ENCODE measurements at regions not wholly inside any gene's neighbourhood (a gene's known extent, or its start where the extent isn't known, plus 50 kb on each side); places are given as distances from the start of the nearest gene placed in this dataset.
"Not testable (repeated sequence)": the region's sequence is repeated elsewhere in the genome, so short reads cannot be mapped to it uniquely, and the experiment has no call there.

- DNase-seq = no peak
These were observed 1293.7 kb upstream of the FAM98A start for GRCh38 chr2:34892766-34893165.

GRCh38 chr2:34892256-34892655, 1293.2 kb upstream of the FAM98A start:
- DNase-seq = no peak

- no peak for DNase-seq
These were observed 1276.1 kb upstream of the FAM98A start for GRCh38 chr2:34875091-34875745.

DNA sequence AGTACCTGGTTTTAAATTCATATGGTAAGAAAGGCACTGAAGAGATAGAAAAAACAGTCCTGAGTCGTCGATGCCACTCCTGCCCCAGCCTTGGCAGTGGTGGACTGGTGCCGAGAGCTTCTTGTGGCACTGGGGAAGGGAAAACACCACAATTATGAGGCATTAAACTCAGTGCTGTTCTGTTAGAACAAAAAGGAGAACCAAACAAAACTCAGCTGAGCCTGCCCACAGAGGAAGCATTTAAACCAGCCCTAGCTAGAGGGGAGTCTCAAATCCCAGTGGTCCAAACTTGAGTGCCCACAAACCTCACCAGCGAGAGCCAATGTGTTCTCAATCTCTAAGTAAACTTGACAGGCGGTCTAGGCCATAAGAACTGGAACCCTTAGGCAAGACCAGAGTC, 1254.5 kb upstream of the FAM98A start:
- DNase-seq = no peak

- DNase-seq = no peak
These were observed 1252.7 kb upstream of the FAM98A start for GRCh38 chr2:34851804-34852203.

DNA sequence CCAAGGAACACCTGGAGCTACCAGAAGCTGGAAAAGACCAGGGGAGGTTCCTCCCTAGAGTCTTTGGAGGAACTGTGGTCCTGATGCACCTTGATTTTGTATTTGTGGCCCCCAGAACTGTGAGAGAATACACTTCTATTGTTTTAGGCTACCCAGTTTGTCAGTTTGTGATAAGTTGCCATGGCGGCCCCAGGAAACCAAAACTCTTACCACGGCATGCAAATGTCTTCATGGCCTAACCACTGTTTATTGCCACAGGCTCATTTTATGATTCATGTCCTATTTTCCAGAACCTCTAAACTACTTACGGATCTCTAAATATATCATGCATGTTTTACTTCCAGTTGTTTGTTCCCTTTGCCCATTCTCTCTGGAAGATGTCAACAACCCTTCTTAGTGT, 1250.7 kb upstream of the FAM98A start:
- DNase-seq = no peak

- DNase-seq = no peak
These were observed 1249.6 kb upstream of the FAM98A start for GRCh38 chr2:34848691-34849090.

DNA sequence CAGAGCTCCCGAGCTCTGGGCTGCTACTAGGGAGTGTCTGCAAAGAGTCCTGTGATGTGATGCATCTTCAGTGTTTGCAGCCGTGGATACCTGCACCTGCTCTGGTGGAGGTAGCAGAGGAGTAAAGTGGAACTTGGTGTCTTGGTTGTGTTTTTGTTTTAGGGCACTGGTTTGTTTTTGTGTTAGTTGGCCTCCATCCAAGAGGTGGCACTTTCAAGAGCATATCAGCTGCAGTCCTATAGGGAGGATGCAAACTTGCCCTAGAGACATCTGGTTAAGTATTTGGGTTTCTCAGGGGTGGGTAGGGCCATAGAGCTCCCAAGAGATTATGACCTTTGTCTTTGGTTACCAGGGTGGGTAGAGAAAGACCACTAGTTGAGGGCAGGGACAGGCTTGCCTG, 1249.0 kb upstream of the FAM98A start:
- no peak for DNase-seq

- no peak for DNase-seq
These were observed 1245.5 kb upstream of the FAM98A start for GRCh38 chr2:34844629-34845028.

DNA sequence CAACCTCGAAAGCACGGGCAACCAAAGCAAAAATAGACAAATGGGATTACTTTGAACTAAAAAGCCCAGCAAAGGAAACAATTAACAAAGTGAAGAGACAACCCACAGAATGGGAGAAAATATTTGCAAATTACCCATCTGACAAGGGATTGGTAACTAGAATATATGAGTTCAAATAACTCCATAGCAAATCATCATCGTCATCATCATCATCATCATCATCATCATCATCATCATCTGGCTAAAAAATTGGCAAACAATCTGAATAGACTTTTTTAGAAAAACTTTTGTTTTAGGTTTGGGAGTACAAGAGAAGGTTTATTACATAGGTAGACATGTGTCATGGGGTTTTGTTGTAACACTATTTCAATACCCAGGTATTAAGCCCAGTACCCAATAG, 1239.3 kb upstream of the FAM98A start:
- no peak for DNase-seq

- no peak for DNase-seq
These were observed 1237.3 kb upstream of the FAM98A start for GRCh38 chr2:34836361-34836760.

- no peak for DNase-seq
These were observed 1232.0 kb upstream of the FAM98A start for GRCh38 chr2:34831096-34831495.

DNA sequence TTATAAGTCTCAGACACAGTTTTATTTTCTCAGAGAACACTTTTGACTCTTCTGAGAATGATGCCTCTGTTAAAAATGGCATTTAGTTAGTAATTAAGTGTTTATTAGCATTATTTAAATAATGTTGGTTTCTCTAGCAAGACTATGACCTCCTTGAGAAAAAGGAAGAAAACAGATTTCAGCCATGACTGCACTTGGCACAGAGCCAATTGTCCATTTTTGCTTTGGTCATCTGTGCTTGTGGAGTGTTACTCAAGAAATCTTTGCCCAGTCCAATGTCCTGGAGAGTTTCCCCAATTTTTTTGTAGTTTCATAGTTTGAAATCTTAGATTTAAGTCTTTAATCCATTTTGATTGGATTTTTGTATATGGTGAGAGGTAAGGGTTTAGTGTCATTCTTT, 1229.4 kb upstream of the FAM98A start:
- no peak for DNase-seq

DNA sequence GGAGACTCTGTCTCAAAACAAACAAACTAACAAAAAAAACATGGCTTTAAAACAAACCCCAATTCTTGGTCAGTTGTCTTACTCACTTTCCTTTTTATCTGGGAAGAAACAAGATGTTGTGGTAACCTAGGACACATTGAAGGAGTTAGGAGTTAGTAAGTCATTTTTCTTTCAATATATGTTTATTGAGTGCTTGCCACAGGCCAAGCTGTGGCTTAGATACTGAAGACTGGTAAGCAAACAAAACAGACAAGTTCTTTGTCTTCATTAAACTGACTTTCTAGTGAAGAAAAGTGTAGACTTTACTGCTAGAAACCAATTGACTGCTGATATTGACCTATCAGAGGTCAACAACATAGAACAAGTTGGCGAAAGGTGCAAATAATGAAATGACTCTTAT, 1228.3 kb upstream of the FAM98A start:
- DNase-seq = no peak

GRCh38 chr2:34825686-34826085, 1226.6 kb upstream of the FAM98A start:
- DNase-seq = no peak

- no peak for DNase-seq
These were observed 1223.5 kb upstream of the FAM98A start for GRCh38 chr2:34822616-34823015.

GRCh38 chr2:34815052-34815741, 1216.1 kb upstream of the FAM98A start:
- no peak for DNase-seq

DNA sequence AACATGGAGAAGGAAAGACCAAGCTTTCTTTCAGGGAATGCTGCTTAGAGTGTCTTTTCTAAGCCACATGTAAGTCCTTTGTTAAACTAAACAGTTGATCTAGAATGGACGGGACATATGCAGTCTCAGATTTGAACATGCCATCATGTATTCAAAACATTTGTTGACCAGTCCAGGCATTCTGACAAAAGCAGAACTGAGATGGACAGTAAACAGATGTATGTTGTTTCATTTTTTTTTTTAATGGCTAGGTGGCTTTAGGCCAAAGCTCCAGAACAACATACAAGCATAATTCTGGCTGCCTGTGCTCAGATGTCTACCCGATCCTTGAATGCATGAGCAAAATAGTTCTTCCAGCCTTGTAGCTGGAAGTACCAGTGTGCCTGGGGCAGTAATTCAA, 1211.4 kb upstream of the FAM98A start:
- no peak for DNase-seq

GRCh38 chr2:34808426-34808825, 1209.3 kb upstream of the FAM98A start:
- DNase-seq = no peak

GRCh38 chr2:34806891-34807290, 1207.8 kb upstream of the FAM98A start:
- DNase-seq = no peak

- no peak for DNase-seq
These were observed 1207.3 kb upstream of the FAM98A start for GRCh38 chr2:34806396-34806795.

DNA sequence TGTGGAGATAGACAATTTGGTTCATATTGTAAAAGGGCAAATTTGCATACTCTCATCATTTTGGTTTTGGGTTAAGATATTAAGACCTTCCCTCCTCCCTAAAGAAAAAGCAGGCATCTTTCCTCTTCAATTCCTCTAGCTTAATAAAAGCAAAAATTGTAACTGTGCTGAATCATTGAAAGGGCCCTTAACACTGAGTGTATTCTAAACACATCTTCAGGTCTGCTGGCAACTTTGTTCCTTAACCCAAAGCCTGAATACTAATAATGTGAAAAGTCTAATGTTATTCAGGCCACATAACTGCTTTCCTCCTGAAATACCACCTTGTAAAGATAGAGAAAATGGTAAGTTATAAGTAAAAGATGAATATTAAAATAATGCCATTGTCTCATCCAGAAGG, 1200.5 kb upstream of the FAM98A start:
- no peak for DNase-seq

GRCh38 chr2:34795586-34795985, 1196.5 kb upstream of the FAM98A start:
- DNase-seq = not testable (repeated sequence)

DNA sequence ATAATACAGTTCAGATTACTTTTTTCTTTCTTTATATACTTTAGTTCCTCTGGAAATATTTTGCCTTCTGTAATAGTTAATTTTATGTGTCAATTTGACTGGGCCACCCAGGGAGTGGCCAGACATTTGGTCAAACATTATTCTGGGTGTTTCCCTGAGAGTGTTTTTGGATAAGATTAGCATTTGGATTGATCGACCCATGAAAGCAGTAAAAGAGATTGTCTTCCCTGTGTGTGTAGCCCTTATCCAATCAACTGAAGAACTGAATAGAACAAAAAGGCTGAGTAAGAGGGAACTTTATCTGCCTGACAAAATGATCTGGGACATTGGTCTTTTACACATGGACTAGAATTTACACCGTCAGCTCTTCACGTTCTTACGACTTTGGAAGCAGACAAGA, 1190.1 kb upstream of the FAM98A start:
- DNase-seq = no peak

DNA sequence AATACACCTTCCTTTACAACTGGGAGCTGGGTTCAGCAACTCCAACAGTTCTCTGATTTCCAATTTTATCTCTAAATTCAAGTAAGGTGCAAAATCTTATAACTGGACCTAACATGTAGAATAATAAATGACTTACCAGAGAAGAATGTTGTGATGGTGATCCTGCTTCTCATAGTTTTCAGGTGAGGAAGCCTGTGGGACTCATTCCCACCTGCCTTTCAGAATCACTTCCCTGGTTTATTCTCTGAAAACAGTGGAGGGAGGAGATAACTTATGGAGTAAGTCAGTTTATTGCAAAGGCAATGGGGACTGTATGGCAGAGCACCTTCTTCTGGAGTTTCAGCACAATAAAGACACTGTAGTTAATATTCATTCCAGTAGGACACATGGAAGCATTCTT, 1188.2 kb upstream of the FAM98A start:
- no peak for DNase-seq

Data from CD4-positive, alpha-beta T cell treated with Interleukin-10 for 1 hour (primary cell).